GM12878 (cell line): ENCODE measurements at regions not wholly inside any gene's neighbourhood (a gene's known extent, or its start where the extent isn't known, plus 50 kb on each side); places are given as distances from the start of the nearest gene placed in this dataset.

Experiments
- ATAC-seq: fragments of 200-7000 bp; cut with Tn5 transposase; 3 replicates; pipeline ENCODE4 v1.9.1; 2020; ENCODE audit warnings: mild to moderate bottlenecking, moderate library complexity
- BruUV-seq: library from RNA; stranded (reverse); fragments of 400-500 nt; replicated peaks from 2 replicates; lab custom pipeline; 2021; lab: Mats Ljungman, UMichigan
- CTCF ChIA-PET: fragments of 300-600 bp; sonication (Branson Sonifier 250); formaldehyde crosslinking; extraction: SDS; loops from one replicate; lab custom pipeline; 2021; ENCODE audit warnings: inconsistent platforms; lab: Yijun Ruan, JAX
- POLR2A ChIA-PET: fragments of 350-600 bp; formaldehyde crosslinking; extraction: SDS; loops from one replicate; lab custom pipeline; 2021; ENCODE audit warnings: inconsistent platforms; lab: Charles Lee
- RAD21 ChIA-PET: fragments of 300-600 bp; sonication (Branson Sonifier 250); formaldehyde crosslinking; loops from one replicate; lab custom pipeline; 2023; ENCODE audit warnings: antibody characterized with exemption; ENCODE audit not compliant: unreplicated experiment; lab: Charles Lee
- SMC1A ChIA-PET: fragments of 300-600 bp; sonication (Branson Sonifier 250); formaldehyde crosslinking; loops from one replicate; lab custom pipeline; 2023; ENCODE audit not compliant: unreplicated experiment, uncharacterized antibody; lab: Charles Lee
- DNase-seq: peaks from one replicate; pipeline ENCODE4 v3.0.0-alpha.2; 2011; ENCODE audit warnings: low read depth, low spot score
- FAIRE-seq: peaks from 3 replicates; lab custom pipeline; 2011; peaks lifted over from hg19 to GRCh38; lab: Jason Lieb, UNC
- H2AFZ ChIP-seq: 2 replicates; pipeline ENCODE4 v1.6.0; 2011; ENCODE audit warnings: low read depth, low read length, control low read depth; ENCODE audit not compliant: control insufficient read depth
- H3K27ac ChIP-seq: 2 replicates; pipeline ENCODE4 v1.5.1; 2011; ENCODE audit warnings: control low read depth; ENCODE audit not compliant: control insufficient read depth, insufficient read depth
- H3K27me3 ChIP-seq, 2 experiments: replicated peaks in 1 of 2; 2 replicates each; pipeline versions ENCODE4 v1.6.0 to v1.6.1; 2011; ENCODE audit warnings: low read length in 1 of 2; ENCODE audit not compliant: control insufficient read depth in 2 of 2, insufficient read depth in 2 of 2
- H3K36me3 ChIP-seq, 2 experiments: 2 replicates each; pipeline ENCODE4 v1.5.1; 2011; ENCODE audit warnings: low read length in 1 of 2; ENCODE audit not compliant: control insufficient read depth in 2 of 2, insufficient read depth in 2 of 2
- H3K4me1 ChIP-seq: 2 replicates; pipeline ENCODE4 v1.6.1; 2011; ENCODE audit warnings: mild to moderate bottlenecking, low read length, moderate library complexity, mixed read lengths; ENCODE audit not compliant: control insufficient read depth, insufficient read depth
- H3K4me2 ChIP-seq: 2 replicates; pipeline ENCODE4 v1.6.0; 2011; ENCODE audit warnings: control low read depth; ENCODE audit not compliant: control insufficient read depth, insufficient read depth
- H3K4me3 ChIP-seq: fragments of 200-600 bp; sonication (generic); 2 replicates; pipeline ENCODE4 v1.5.1; 2016
- H3K79me2 ChIP-seq: 2 replicates; pipeline ENCODE4 v1.6.0; 2011; ENCODE audit warnings: low read length; ENCODE audit not compliant: control insufficient read depth, insufficient read depth
- H3K9ac ChIP-seq: 2 replicates; pipeline ENCODE4 v1.8.0; 2011; ENCODE audit warnings: low read length, control low read depth, mixed read lengths; ENCODE audit not compliant: control insufficient read depth, insufficient read depth
- H3K9me3 ChIP-seq: replicated peaks from 3 replicates; pipeline ENCODE4 v1.5.1; 2011; ENCODE audit warnings: mild to moderate bottlenecking, low read length; ENCODE audit not compliant: control insufficient read depth, insufficient read depth
- H4K20me1 ChIP-seq: 2 replicates; pipeline ENCODE4 v1.6.0; 2011; ENCODE audit not compliant: control insufficient read depth, insufficient read depth
- BHLHE40 ChIP-seq, 2 experiments: fragments of 450-650 bp in 1 of 2; IDR thresholded peaks; 2 replicates each; pipeline ENCODE4 v1.6.1; 2011 to 2017; ENCODE audit warnings: low read depth in 2 of 2, borderline replicate concordance in 1 of 2, improper control_type of control experiment in 1 of 2, low read length in 1 of 2, mild to moderate bottlenecking in 1 of 2
- CREM ChIP-seq: IDR thresholded peaks from 2 replicates; pipeline ENCODE4 v1.6.1; 2014; ENCODE audit warnings: antibody characterized with exemption, low read depth
- EED ChIP-seq: sonication (generic); IDR thresholded peaks from 2 replicates; pipeline ENCODE4 v1.6.1; 2016; ENCODE audit warnings: antibody characterized with exemption, low read depth
- HCFC1 ChIP-seq: fragments of 150-350 bp; IDR thresholded peaks from 2 replicates; pipeline ENCODE4 v1.6.1; 2014; ENCODE audit warnings: low read length
- JUND ChIP-seq: IDR thresholded peaks from 2 replicates; pipeline ENCODE4 v1.6.1; 2012; ENCODE audit warnings: low read depth, mild to moderate bottlenecking, low read length, improper control_type of control experiment, moderate library complexity
- KDM1A ChIP-seq: fragments of 200-600 bp; sonication (generic); IDR thresholded peaks from 2 replicates; pipeline ENCODE4 v1.6.1; 2016; ENCODE audit warnings: borderline replicate concordance
- LARP7 ChIP-seq: fragments of 450-650 bp; IDR thresholded peaks from 2 replicates; pipeline ENCODE4 v1.6.1; 2017; ENCODE audit warnings: mild to moderate bottlenecking
- MEF2B ChIP-seq: fragments of 450-650 bp; IDR thresholded peaks from 2 replicates; pipeline ENCODE4 v1.6.1; 2018; ENCODE audit warnings: mild to moderate bottlenecking, moderate library complexity; ENCODE audit not compliant: partially characterized antibody, poor library complexity, severe bottlenecking
- MLLT1 ChIP-seq: fragments of 450-650 bp; IDR thresholded peaks from 2 replicates; pipeline ENCODE4 v1.6.1; 2016; ENCODE audit warnings: mild to moderate bottlenecking
- MTA3 ChIP-seq: IDR thresholded peaks from 2 replicates; pipeline ENCODE4 v1.6.1; 2012; ENCODE audit warnings: low read length, inconsistent platforms, borderline replicate concordance
- POLR2AphosphoS2 ChIP-seq: IDR thresholded peaks from 2 replicates; pipeline ENCODE4 v1.6.1; 2011; ENCODE audit warnings: low read depth, mild to moderate bottlenecking, low read length, improper control_type of control experiment, moderate library complexity
- RB1 ChIP-seq: fragments of 450-650 bp; formaldehyde crosslinking; IDR thresholded peaks from 2 replicates; pipeline ENCODE4 v1.6.1; 2017; ENCODE audit warnings: mild to moderate bottlenecking, borderline replicate concordance
- SMAD5 ChIP-seq: IDR thresholded peaks from 2 replicates; pipeline ENCODE4 v1.6.1; 2016; ENCODE audit warnings: antibody characterized with exemption, low read depth
- TARDBP ChIP-seq: IDR thresholded peaks from 2 replicates; pipeline ENCODE4 v1.6.1; 2016; ENCODE audit warnings: borderline replicate concordance
- USF2 ChIP-seq: IDR thresholded peaks from 2 replicates; pipeline ENCODE4 v1.6.1; 2011; ENCODE audit warnings: low read depth, low read length, improper control_type of control experiment, borderline replicate concordance
- WGBS: methylation state at CpG from one replicate; pipeline ENCODE4 v1.1.6; 2016; ENCODE audit warnings: low lambda C conversion rate; ENCODE audit not compliant: insufficient replicate concordance, insufficient coverage; ENCODE audit errors: missing lambda C conversion rate; 5-methylcytosine and 5-hydroxymethylcytosine counted together
- in situ Hi-C: fragments of 300-500 bp; cut with MboI; formaldehyde crosslinking; loops from 9 replicates; pipeline ENCODE4 v1.14.3; 2018; ENCODE audit warnings: mixed read lengths
- intact Hi-C: fragments of 100-400 bp; cut with micrococcal nuclease; formaldehyde crosslinking; loops from one replicate; pipeline ENCODE4 v1.14.2; 2022; ENCODE audit not compliant: unreplicated experiment
- TF ChIP-seq, protein P1 (sequence below): fragments of 450-650 bp; IDR thresholded peaks from 2 replicates; pipeline ENCODE4 v1.6.1; 2016; ENCODE audit warnings: mild to moderate bottlenecking, moderate library complexity, borderline replicate concordance
- TF ChIP-seq, protein P2 (sequence below): IDR thresholded peaks from 2 replicates; pipeline ENCODE4 v1.6.1; 2012; ENCODE audit warnings: low read depth, low read length, improper control_type of control experiment

DNA sequence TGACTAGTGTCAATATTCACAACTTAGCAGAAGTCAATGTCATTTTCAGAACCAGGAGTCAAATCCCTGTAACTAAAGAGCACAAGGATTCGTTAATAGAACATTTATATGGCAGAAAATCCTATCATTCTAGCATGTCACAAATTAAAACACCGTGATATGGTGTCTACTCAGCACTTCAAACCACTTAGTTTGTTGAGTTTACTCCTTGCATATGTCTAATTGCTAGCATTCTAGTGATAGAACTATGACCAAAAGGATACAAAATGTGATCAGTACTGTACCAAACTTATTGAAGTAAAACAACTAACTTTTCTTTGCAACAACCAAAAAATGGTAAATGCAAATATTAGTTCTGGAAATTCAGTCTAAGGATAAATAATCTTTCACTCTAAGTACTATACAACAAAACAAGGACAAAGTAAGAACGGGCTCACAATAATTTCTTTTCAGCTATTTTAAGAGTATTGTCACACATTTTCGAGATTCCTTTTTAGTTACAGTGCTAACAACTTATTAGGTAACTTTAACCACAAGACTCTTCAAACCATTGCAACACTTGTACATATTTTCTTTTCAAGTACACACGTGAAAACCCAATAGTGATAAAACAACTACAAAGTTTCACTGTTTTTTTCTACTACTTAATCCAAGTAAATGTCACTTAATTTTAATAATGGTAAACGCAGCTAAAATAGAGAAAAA, 845.2 kb upstream of the CDH10 start (continued):
- TF ChIP-seq, protein P1, sequence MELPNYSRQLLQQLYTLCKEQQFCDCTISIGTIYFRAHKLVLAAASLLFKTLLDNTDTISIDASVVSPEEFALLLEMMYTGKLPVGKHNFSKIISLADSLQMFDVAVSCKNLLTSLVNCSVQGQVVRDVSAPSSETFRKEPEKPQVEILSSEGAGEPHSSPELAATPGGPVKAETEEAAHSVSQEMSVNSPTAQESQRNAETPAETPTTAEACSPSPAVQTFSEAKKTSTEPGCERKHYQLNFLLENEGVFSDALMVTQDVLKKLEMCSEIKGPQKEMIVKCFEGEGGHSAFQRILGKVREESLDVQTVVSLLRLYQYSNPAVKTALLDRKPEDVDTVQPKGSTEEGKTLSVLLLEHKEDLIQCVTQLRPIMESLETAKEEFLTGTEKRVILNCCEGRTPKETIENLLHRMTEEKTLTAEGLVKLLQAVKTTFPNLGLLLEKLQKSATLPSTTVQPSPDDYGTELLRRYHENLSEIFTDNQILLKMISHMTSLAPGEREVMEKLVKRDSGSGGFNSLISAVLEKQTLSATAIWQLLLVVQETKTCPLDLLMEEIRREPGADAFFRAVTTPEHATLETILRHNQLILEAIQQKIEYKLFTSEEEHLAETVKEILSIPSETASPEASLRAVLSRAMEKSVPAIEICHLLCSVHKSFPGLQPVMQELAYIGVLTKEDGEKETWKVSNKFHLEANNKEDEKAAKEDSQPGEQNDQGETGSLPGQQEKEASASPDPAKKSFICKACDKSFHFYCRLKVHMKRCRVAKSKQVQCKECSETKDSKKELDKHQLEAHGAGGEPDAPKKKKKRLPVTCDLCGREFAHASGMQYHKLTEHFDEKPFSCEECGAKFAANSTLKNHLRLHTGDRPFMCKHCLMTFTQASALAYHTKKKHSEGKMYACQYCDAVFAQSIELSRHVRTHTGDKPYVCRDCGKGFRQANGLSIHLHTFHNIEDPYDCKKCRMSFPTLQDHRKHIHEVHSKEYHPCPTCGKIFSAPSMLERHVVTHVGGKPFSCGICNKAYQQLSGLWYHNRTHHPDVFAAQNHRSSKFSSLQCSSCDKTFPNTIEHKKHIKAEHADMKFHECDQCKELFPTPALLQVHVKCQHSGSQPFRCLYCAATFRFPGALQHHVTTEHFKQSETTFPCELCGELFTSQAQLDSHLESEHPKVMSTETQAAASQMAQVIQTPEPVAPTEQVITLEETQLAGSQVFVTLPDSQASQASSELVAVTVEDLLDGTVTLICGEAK: no peak
- no peak for TF ChIP-seq JUND
- no peak for TF ChIP-seq HCFC1
- TF ChIP-seq USF2: no peak

DNA sequence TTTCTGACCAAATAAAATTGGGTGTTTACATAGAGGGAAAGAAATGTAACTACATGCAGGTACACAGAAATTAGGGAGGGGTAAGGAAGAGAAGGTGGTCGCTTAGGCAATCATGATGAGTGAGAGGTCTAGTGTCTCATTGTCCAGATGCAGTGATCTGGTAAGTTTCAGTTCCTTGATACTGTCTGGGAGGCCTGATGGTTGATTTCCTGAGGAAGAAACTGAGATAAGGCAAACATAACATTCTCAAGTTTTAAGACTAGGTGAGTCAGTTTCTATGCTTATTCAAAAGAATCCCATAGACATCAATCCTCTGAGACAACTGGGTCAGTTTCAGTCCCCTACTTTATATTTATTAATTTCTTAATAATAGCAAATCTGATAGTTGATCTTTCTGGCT, 843.3 kb upstream of the CDH10 start:
- Histone ChIP-seq H3K27me3 (no peaks in the 10 kb centered on the region), H4K20me1 (no peaks in the 10 kb centered on the region), H2AFZ (no peak overlapping the region), H3K27ac (no peak overlapping the region), H3K36me3 (no peaks in the 10 kb centered on the region), H3K79me2 (no peaks in the 10 kb centered on the region), H3K9me3 (no peaks in the 10 kb centered on the region), H3K9ac (no peak overlapping the region), H3K4me3 (no peak overlapping the region), H3K4me1 (no peaks in the 10 kb centered on the region), H3K4me2 (no peak overlapping the region)
- RAD21 ChIA-PET: no interaction called here
- in situ Hi-C loops (no loop called here), intact Hi-C loops (no loop called here)
- no peak for DNase-seq
- CTCF ChIA-PET: no interaction called here
- TF ChIP-seq MLLT1 (no peak), LARP7 (no peak), SMAD5 (no peak), TARDBP (no peak), CREM (no peak), RB1 (no peak), MTA3 (no peak), POLR2AphosphoS2 (no peak), KDM1A (no peak), MEF2B (no peak), BHLHE40 (IDR thresholded peaks at IDR 0.05; ENCODE audit: borderline replicate concordance in 1 of 2, low read depth in 2 of 2, low read length in 1 of 2) (no peak), EED (no peak)
- TF ChIP-seq, protein P2, sequence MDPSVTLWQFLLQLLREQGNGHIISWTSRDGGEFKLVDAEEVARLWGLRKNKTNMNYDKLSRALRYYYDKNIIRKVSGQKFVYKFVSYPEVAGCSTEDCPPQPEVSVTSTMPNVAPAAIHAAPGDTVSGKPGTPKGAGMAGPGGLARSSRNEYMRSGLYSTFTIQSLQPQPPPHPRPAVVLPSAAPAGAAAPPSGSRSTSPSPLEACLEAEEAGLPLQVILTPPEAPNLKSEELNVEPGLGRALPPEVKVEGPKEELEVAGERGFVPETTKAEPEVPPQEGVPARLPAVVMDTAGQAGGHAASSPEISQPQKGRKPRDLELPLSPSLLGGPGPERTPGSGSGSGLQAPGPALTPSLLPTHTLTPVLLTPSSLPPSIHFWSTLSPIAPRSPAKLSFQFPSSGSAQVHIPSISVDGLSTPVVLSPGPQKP: no peak
- 0% methylated on average over 1 of the region's 1 CpG for WGBS
- SMC1A ChIA-PET: no interaction called here
- no peak for FAIRE-seq
- POLR2A ChIA-PET: no interaction called here
- BruUV-seq: no TSS peak
- no peak for ATAC-seq
